Colon (tissue), 2 donors: ENCODE measurements at regions not wholly inside any gene's neighbourhood (a gene's known extent, or its start where the extent isn't known, plus 50 kb on each side); places are given as distances from the start of the nearest gene placed in this dataset.

ENCODE experiments used
- FAIRE-seq: peaks from 2 replicates; lab custom pipeline; 2012; peaks lifted over from hg19 to GRCh38; lab: Jason Lieb, UNC
- donor health status: control.
- donor health status: control.

DNA sequence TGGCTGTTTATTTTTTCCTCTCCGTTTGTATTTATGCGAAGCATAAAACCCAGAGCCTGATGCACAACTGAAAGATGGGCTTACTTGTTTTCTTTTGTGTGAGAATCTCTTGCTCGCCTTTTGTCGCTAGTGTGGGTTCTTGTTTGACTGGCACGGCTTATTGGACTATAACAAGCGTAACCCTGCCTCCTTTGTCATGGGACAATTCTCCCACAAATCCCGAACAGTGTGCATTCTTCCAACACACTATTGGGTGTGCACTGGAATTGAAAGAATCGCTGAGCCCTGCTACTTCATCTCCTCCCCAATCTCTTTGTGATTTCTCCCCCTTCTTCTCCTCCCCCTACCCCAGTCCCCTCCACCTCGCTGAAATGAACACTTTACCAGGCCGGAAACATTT lies 110.8 kb downstream of the ZIC5 start:
- no peak for FAIRE-seq

DNA sequence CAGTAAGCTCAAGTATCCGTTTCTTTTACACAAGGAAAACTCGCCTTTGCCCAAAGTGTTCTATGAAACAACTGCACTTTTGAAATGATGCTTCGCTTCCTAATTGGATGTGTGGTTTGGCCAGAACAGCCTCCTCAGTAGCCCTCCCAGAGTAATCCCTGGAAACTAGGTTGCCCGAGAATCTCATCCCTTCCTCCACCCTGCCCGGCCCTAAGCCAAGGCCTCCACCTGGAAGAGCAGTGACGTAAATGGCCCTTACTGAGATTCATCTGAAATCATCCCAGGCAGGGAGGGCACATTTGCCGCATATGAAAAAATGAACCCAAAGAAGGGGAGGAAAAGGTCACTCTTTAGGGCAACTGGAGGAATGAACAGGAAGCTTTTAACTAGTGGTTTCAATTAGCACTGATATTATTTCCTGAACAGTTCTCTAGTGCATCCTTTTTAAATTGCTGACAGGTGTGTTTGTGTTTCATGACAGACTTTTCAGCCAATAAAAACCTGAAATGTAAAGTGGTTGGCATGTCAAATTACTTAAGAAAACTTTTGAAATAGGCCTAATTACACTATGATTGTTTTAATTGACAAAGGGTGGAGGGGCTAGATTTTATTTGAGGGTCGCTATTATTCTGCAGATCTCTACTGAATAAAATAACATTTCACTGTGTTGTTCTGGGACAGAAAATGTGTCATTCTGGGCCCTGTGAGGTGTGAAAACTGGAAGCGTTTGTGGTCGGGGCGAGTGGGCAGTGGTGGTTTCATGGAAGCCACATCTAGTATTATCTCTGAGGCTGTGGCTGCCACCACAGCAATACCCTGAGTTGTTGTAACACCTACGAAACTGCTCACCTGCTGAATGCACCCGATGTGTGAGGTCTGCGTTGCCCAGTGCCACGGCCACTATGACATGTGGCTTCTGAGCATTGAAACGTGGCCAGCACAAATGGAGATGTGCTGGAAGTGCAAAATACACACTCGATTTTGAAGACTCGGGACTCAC lies 112.1 kb downstream of the ZIC5 start:
- no peak for FAIRE-seq

DNA sequence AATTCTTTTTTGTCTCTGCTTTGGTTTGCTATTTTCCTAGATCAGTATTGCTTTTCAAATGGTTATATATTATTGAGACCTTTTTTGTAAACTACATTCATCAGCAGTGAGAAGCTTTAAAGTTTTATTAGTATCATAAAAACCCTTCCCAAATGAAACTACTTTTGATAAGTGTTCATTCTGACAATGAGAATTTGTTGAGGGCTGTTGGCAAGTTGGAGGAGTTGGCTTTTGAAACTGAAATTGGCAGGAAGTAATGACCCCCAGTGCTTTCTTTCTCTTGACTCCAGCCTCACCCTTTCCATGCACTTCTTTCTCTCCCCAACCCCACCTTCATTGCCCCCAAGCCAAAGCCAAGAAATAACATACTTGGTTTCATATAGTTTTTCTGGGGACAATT lies 113.8 kb downstream of the ZIC5 start:
- FAIRE-seq, result peak; percentile 58

DNA sequence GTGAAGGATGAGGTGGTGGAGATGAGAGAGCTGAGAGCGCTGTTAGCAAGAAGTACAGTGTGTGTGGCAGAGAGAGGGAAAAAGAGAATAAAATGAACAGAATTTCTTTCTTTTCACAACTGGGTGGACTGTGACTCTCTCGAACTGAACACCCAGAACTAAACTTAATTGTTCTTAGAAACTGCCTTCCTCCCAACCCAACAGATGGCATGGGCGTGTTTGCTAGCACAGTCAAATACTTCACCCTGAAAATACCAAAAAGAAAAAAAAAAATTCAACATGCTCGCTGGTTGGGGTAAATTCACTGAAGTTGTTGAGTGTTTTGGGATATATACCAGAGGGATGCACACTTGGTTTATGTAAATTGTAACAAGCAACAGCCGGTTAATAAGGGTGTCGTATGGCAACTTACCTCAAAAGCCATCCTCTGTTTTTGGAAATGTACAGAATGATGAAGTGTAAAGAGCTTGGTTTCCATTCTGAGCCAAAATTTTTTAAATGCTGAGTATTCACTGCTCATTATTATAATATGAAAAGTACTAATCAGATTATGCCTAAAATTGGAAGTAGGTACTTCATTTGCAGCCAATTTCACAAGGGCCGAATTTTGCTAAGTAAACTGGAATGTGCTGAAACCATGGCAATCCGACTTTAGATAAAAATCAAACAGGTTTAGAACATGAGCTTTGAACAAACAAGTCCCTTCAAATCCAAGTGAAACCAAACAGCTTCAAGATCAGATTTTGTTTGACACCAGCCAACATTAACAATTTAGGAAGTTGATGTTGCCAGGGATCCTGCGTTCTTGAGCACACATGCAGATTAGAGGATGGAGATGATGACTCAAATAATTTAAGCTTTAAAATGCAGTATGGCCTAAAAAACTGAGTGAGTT lies 115.8 kb downstream of the ZIC5 start:
- FAIRE-seq, result no peak

DNA sequence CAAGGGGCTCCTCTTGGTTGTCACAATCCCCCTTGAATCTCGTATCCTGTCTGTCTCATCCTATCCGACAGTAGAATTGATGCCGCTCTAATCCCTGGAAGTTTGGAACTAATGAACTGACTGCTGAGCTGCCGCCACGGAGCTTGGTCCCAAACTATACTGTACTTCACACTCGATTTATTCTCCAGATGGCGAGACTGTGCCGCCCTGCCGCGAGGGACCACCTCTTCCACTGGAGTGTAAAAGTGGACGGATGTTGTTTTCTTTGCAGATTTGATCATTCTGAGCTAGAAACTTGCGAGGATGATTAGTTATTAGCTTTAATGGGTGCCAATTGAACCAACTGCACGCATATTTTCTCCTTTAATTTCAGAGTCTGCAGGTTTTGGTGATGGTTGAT lies 117.2 kb downstream of the ZIC5 start:
- no peak for FAIRE-seq

DNA sequence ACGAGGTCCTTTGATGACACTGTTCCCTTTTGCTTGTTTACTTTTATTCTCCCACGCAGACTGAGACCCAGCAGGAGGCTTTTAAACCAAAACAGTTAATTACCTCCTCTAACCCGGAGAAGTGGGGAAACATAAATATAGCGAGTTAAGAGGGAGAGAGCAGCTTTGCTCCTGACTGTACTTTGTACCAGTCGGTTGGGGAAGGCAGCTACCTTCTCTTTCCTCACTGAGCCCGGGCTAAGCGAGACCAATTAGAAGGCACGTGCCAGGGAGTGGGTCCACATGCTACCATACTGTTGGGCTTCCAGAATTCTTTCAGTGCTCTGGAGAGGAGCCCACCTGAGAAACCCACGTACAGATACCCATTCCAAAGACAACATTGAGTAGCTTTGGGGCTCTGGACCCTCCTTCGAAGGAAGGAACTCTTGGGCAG lies 124.2 kb downstream of the ZIC5 start:
- no peak for FAIRE-seq

DNA sequence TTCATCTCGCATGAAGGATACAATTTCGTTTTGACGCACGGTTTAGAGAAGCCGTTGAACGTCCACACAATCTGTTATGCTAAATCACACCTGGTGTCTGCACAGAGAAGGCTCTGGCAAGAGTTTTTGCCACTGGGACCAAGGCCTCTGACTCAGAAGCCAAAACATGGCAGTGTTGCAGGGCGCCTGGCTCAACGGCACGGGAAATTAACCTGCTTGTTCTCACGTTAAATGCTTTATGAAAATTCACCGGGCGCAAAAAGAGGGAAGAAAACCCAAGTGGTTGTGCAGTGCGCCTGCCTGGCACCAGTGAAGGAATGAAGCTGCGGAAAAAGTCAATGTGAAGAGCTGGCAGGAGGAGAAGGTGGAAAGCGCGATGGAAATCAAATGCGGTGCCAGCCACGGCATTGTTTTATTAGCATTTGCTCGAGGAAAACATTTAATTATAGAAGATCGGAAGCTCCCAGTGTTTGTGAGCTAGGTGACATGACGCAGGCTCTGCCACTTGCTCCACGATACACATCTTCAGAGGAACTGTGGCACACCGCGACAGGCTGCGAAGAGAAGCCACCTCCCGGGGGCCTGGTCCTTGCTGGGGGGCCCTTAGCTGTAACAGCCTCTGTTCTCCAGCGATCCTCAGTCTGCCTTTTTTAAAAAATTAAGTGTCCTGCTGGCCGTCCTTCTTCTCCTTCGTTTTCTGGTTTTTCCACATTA lies 126.2 kb downstream of the ZIC5 start:
- FAIRE-seq, result no peak

DNA sequence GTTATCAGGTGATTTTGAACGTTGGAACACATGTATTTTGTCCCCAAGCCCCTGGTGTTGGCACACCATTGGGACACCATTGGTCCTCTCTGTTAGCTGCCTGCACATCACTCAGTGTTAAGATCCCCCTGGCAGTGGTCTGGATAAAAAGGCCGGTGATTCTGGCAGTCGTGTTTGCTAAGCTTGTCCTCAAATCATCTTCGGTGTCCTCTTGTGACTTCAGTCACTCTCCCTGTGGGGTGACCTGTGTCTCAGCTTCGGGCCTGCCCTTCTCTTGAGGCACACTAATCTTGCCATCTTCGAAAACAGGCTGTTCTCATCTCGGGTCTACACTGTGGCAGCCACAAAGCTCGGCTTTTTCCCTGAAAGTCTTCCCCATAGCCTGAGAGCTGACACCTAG lies 127.1 kb downstream of the ZIC5 start:
- FAIRE-seq, result no peak

DNA sequence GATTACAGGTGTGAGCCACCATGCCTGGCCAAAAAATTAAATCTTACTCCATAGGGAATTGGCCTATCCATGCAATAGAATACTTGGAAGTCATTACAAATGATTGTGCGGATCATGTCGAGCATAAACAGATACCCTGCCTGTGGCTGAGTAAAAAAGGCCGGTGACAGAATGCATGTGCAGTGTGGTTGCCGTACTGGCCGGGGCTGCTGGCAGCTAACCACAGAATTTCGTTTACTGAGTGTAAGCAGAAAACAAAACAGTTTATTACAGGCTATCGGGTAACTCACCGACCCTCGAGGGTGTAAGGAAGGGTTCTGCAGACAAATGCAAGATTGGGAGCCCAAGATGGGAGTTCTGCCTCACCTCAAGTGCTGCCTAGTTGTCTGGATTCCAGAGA lies 127.7 kb downstream of the ZIC5 start:
- FAIRE-seq, result no peak

DNA sequence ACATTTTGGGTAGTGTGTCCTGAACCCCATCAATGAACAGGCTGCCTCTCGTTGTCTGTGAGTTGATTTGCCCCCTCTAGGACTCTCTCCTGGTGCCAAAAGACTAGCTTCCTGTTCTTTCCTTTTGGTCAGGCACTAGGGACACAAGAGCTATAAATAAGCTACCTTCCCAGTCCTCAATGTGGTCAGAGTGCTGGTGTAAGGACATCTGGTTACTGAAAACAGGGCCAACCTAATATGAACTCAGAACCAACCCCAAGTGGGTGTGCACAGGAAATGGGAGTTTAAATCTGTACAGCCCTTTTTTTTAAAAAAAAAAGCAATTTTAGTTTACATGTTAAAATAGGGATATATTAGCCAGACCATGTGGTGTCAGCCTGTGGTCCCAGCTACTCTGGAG lies 129.2 kb downstream of the ZIC5 start:
- no peak for FAIRE-seq

DNA sequence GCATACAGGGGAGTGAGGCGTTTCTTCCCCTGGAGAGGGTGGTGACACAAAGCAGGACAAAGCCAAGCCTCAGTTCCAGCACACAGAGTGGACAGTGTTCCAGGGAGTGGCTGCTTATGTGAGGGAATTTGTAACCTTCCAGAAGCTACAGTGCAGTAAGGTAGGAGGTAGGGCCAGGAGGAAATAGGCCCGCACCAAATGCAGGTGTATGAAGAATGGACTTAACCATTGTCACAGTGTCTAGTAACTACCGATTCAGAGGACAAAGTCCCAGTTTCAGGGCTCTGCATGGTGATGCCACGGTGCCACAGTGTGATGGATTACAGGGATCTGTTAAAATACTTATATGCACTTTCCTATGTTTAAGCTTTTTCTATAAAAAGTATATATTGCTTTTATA lies 135.3 kb downstream of the ZIC5 start:
- FAIRE-seq, result no peak

DNA sequence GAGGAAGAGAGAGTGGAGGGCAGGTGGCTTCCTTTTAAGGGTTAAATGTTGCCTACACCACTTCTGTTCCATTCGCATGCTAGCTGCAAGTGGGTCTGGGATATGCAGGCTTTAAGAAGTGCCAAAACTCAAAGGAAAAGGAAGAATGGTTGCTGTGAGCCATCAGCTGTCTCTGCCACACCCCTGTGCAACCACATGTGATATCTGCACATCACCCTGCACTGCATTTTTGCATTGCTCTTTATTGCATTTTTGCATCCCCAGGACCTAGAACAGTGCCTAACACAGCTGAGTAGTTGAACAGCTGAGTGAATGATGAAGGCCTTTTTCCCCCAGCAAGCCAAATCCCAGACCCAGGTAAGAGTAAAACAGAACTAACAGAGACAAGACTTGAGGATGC lies 136.1 kb downstream of the ZIC5 start:
- no peak for FAIRE-seq

DNA sequence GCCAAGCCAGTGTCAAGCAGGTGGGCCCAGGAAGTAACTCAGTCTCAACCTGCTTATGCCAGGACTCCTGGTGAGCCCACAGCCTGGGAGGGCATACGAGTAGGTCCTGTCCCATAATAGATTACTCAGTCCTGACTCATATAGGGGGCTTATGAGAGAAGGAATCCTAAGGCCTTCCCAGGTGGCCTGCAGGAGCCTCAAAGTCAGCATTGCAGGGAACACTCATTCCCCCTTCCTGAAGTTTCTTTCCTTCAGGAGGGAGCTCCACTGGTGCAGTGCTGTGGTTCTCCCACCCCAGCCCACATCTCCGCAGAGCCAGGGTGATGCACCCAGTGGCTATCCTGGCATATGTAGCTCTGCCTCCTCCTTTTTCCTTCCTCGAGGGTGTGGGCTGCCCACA lies 137.3 kb downstream of the ZIC5 start:
- no peak for FAIRE-seq

DNA sequence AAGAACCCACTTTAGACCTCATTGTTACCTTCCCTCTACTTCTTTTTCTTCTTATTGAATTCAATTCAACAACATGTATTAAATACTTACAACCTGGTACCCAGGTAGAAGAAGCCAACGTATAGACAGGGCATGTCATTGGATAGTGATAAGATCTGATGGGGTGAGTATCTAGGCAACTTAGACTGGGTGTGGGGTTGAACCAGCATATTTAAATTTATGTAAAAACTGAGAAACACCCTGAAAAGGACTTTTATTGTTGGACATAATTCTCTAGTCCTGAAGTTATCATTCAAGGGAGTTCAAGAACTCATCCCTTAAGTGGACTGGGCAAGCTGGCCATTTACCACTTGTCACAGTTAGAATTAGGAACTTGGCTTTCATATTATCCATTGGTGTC lies 139.2 kb downstream of the ZIC5 start:
- no peak for FAIRE-seq

DNA sequence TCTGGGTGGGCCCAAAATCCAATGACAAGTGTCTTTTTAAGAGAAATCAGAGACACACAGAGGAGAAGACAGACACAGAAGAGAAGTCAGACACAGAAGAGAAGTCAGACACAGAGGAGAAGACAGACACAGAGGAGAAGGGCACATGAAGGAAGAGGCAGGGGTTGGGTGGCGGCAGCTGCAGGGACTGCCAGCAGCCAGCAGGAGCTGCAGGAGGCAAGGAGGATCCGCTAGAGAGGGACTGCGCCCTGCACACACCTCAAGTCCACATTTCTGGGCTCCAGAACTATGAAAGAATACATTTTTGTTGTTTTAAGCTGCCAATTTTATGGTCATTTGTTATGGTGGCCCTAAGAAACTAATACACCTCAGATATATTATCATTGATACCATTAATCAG lies 140.6 kb downstream of the ZIC5 start:
- FAIRE-seq, result no peak

DNA sequence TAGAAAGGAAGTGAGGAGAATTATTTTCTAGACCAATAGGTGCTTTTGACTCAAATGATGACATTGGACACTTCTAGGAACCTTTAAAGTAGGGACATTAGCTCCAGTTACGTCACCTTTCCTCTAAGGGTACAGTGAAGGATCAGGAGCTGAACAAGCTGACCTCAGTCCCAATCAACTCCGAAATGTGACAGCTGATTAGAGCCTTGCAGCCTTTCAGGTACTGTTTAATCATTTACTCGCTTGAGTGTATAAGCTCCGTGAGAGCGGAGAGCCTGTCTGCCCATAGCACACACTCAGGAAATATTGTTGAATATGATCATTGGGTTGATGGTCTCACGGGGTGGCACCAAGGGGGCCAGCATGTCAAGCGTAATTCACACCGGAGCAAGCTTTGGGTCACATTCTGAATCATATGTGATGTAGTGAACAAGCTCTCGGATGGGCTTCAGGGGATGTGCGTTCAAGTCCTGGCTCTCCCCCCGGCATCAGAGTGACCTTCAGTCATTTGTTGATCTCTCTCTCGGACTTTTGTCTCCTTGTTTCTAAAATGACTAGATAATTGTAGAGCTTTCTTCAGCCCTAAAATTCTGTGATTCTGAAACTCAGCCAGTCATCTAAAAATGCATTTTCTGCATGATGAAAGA lies 141.9 kb downstream of the ZIC5 start:
- FAIRE-seq, result no peak

DNA sequence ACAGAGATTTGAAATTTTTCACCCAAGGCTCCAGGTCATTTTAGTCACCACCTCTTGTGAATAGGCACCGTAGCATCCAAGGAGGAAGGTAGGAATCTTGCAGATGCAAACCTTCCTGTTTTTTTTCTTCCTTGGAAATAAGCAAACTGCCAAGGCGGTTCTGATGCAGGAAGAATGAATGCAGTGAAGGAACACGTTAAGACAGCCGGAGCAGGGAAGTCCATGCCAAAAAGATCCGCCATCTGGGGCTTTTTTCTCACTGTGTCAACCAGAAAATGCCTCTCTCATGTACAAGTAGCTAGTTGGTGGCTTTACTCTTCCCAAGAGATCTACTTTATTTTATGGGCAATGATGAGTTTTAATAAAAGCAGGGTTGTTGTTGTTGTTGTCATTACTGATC lies 142.4 kb downstream of the ZIC5 start:
- FAIRE-seq, result no peak

DNA sequence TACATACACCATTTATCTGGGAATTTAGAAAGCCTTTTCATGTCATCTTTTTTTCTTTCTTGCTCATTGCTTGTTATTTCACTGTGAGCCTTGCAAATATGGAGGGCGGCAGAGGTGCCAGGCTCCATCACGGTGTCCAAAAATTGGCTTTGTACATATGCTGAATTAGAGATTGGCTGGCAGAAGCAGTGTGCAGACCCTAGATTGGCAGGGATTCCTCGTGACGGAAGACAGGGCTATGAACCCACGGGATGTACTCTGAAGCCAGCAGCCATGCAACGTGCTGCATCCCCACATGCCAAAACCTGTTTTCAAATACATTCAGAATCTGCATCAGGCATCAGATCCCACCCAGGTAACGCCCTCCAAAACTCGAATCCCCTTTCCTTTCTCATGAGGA lies 142.8 kb downstream of the ZIC5 start:
- no peak for FAIRE-seq

DNA sequence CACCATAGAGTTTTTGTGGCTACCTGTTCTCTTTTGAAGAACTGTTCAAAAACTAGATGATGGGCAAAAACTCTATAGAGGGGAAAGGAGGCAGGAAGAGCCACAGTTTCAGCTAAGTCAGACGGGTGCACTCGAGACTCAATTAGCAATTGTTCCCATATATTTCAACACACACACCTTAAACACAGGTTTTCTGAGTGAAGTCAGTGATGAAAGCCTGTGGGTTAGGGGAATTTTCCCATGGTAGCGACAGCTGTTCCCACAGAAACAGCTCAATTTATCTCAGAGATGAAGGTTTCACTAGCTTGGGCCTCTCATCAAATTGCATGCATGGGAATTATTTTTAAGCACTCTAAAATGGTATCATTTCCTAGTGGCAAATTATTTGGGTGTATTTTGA lies 143.4 kb downstream of the ZIC5 start:
- FAIRE-seq, result no peak

DNA sequence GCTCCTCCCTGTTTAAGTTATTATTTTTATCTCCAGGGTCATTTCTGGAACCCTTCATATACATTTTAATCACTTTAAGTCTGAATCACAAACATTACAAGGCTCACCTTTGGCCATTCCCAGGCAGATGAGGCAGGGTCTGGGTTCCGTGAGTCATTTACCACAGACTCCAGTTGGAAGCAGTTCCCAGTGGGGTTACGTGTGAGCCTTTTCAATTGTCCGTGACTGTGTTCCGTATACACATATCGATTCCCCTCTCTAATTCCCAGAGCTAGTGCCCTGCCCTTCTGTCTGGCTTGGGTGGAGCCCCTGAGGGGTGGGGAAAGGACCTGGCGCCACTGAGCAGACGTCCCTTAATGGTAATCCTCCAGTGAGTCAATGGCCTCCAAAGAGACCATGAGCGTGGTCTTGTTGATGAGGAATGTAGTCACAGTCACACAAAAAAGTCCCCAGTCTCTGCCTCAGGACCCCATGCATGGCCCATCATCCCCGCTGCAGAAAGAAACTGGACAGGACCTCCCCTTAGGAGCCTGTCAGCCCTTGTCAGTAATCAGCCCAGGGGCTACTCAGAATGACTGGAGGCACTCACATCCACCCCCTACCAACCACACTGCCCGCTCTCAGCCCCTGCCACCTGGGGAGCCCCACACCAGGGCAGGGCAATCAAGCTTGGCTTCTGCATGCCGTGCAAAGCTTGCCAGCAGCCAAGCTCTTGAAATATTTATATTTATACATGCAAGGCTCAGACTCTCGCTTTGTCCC lies 144.4 kb downstream of the ZIC5 start:
- no peak for FAIRE-seq

DNA sequence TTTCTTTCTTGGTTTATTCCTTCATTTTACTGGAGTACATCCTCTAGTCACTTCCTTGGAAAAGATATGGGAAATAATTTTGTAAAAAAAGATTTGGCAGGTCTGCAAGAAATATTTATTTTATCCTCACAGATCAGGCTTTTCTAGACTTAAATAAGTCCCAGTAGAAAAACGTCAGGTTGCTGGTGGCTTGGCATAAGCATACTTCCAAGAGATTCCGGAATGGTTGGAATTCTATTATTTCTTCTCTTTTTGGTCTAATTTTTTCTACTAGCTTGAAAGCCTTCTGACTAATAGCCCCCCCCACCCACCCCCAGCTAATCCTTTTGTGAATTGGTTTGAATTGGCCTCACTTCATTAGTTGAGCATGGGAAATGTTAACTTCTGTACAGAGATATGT lies 147.6 kb downstream of the ZIC5 start:
- no peak for FAIRE-seq
